Natural killer cell (primary cell): ENCODE measurements at regions not wholly inside any gene's neighbourhood (a gene's known extent, or its start where the extent isn't known, plus 50 kb on each side); places are given as distances from the start of the nearest gene placed in this dataset.
A peak's percentile ranks its signal among the peaks of the same experiment; 100 is the strongest.

Experiments used
- ATAC-seq, 3 donors: fragments of 150-1000 bp in 2 of 3; fragments of 200-7000 bp in 1 of 3; cut with Tn5 transposase; 1 replicate in 1 of 3; 2 replicates in 2 of 3; pipeline ENCODE4 v1.10.0; 2021; ENCODE audit warnings: mild to moderate bottlenecking in 2 of 3, moderate library complexity in 2 of 3
- DNase-seq, 2 donors: peaks; one replicate each; pipeline versions ENCODE4 v3.0.0 to v3.0.0-alpha.2; 2013 to 2021; ENCODE audit warnings: mixed read lengths in 1 of 2
- H3K27ac ChIP-seq: one replicate; pipeline ENCODE4 v1.5.1; 2013; ENCODE audit warnings: mild to moderate bottlenecking, low read length
- H3K27me3 ChIP-seq: one replicate; pipeline ENCODE4 v1.6.1; 2013; ENCODE audit warnings: low read length; ENCODE audit not compliant: control insufficient read depth, insufficient read depth
- H3K36me3 ChIP-seq: one replicate; pipeline ENCODE4 v1.6.1; 2013; ENCODE audit warnings: low read length; ENCODE audit not compliant: control insufficient read depth, insufficient read depth
- H3K4me1 ChIP-seq: one replicate; pipeline ENCODE4 v1.6.1; 2013; ENCODE audit warnings: low read length; ENCODE audit not compliant: control insufficient read depth, insufficient read depth
- H3K4me3 ChIP-seq: one replicate; pipeline ENCODE4 v1.5.1; 2013; ENCODE audit warnings: low read length
- H3K9me3 ChIP-seq: one replicate; pipeline ENCODE4 v1.6.1; 2013; ENCODE audit warnings: low read length; ENCODE audit not compliant: control insufficient read depth, insufficient read depth
- H3K27ac Mint-ChIP-seq, 2 donors: one replicate each; pipeline ENCODE4 v1.8.0; 2022; ENCODE audit warnings: mild to moderate bottlenecking in 2 of 2, mixed read lengths in 2 of 2, moderate library complexity in 1 of 2
- H3K27me3 Mint-ChIP-seq, 2 donors: one replicate each; pipeline ENCODE4 v1.8.0; 2022; ENCODE audit warnings: low read depth in 2 of 2, mixed read lengths in 2 of 2
- H3K36me3 Mint-ChIP-seq: one replicate; pipeline ENCODE4 v1.8.0; 2022; ENCODE audit warnings: mixed read lengths
- H3K4me1 Mint-ChIP-seq, 2 donors: one replicate each; pipeline ENCODE4 v1.8.0; 2022; ENCODE audit warnings: mixed read lengths in 2 of 2
- H3K4me3 Mint-ChIP-seq: one replicate; pipeline ENCODE4 v1.8.0; 2022; ENCODE audit warnings: mild to moderate bottlenecking, moderate library complexity, mixed read lengths
- H3K9me3 Mint-ChIP-seq, 2 donors: one replicate each; pipeline ENCODE4 v1.8.0; 2022; ENCODE audit warnings: mixed read lengths in 2 of 2
- CTCF ChIP-seq: fragments of 200-600 bp; IDR thresholded peaks from one replicate; pipeline ENCODE4 v1.8.0; 2022; ENCODE audit warnings: antibody characterized with exemption
- WGBS: methylation state at CpG from one replicate; pipeline ENCODE4 v1.1.7; 2013; ENCODE audit warnings: missing lambda C conversion rate; ENCODE audit not compliant: insufficient coverage; 5-methylcytosine and 5-hydroxymethylcytosine counted together
- intact Hi-C: fragments of 100-400 bp; cut with micrococcal nuclease; formaldehyde crosslinking; loops from one replicate; pipeline ENCODE4 v1.14.2; 2022

- Histone ChIP-seq H3K27me3 (no peaks in the 10 kb centered on the region), H3K4me3 (no peak overlapping the region), H3K36me3 (no peaks in the 10 kb centered on the region), H3K27ac (no peak overlapping the region), H3K9me3 (no peaks in the 10 kb centered on the region), H3K4me1 (peaks cover 13% of the 10 kb centered on the region)
- Mint-ChIP-seq H3K9me3 (no peaks in the 10 kb centered on the region), H3K36me3 (no peaks in the 10 kb centered on the region), H3K4me1 (peaks cover 3 to 6% of the 10 kb centered on the region in 2 donors), H3K27ac (no peak overlapping the region), H3K4me3 (no peak overlapping the region), H3K27me3 (peaks cover 0 to 5% of the 10 kb centered on the region in 2 donors)
- TF ChIP-seq CTCF: no peak
- WGBS: 90% methylated on average over 1 of the region's 3 CpGs
- intact Hi-C loops: no loop called here
- ATAC-seq (no peak), DNase-seq (no peak)
These were observed 127.4 kb upstream of the TRIM2 start for GRCh38 chr4:153076861-153077260.

- Histone ChIP-seq H3K36me3 (no peaks in the 10 kb centered on the region), H3K4me1 (peaks cover 40% of the 10 kb centered on the region), H3K4me3 (no peak overlapping the region), H3K27ac (no peak overlapping the region), H3K9me3 (no peaks in the 10 kb centered on the region), H3K27me3 (no peaks in the 10 kb centered on the region)
- Mint-ChIP-seq H3K27me3 (peaks cover 0 to 2% of the 10 kb centered on the region in 2 donors), H3K4me3 (no peak overlapping the region), H3K27ac (no peak overlapping the region), H3K4me1 (peaks cover 23 to 25% of the 10 kb centered on the region in 2 donors), H3K36me3 (no peaks in the 10 kb centered on the region), H3K9me3 (no peaks in the 10 kb centered on the region)
- DNase-seq: peak in 1 of 2 donors; percentile 51
- intact Hi-C loops: no loop called here
- TF ChIP-seq CTCF: no peak
- WGBS: 56% methylated on average over 6 of the region's 6 CpGs
- ATAC-seq: peak in 1 of 3 donors; percentile 70
These were observed 124.3 kb upstream of the TRIM2 start for GRCh38 chr4:153079857-153080391.

GRCh38 chr4:153081006-153081580 lies 123.2 kb upstream of the TRIM2 start:
- Histone ChIP-seq H3K9me3 (no peaks in the 10 kb centered on the region), H3K36me3 (no peaks in the 10 kb centered on the region), H3K4me1 (peaks cover 45% of the 10 kb centered on the region), H3K4me3 (no peak overlapping the region), H3K27ac (no peak overlapping the region), H3K27me3 (no peaks in the 10 kb centered on the region)
- peaks cover 8 to 9% of the 10 kb centered on the region in 2 donors for H3K27me3 Mint-ChIP-seq
- 79% methylated on average over 6 of the region's 7 CpGs for WGBS
- DNase-seq (no peak), ATAC-seq (no peak)
- H3K4me1 Mint-ChIP-seq: peaks cover 32 to 34% of the 10 kb centered on the region in 2 donors
- no peaks in the 10 kb centered on the region for H3K36me3 Mint-ChIP-seq
- intact Hi-C loops: no loop called here
- H3K27ac Mint-ChIP-seq: no peak overlapping the region
- TF ChIP-seq CTCF: no peak
- H3K9me3 Mint-ChIP-seq: no peaks in the 10 kb centered on the region
- no peak overlapping the region for H3K4me3 Mint-ChIP-seq

GRCh38 chr4:153081693-153082092 lies 122.5 kb upstream of the TRIM2 start:
- Histone ChIP-seq H3K27ac (no peak overlapping the region), H3K4me1 (peaks cover 45% of the 10 kb centered on the region), H3K4me3 (no peak overlapping the region), H3K9me3 (no peaks in the 10 kb centered on the region), H3K36me3 (no peaks in the 10 kb centered on the region), H3K27me3 (no peaks in the 10 kb centered on the region)
- Mint-ChIP-seq H3K27me3 (peaks cover 8 to 9% of the 10 kb centered on the region in 2 donors), H3K9me3 (no peaks in the 10 kb centered on the region), H3K4me1 (peaks cover 32 to 34% of the 10 kb centered on the region in 2 donors), H3K27ac (no peak overlapping the region), H3K4me3 (no peak overlapping the region), H3K36me3 (no peaks in the 10 kb centered on the region)
- intact Hi-C loops: no loop called here
- no peak for TF ChIP-seq CTCF
- DNase-seq: no peak
- 86% methylated on average over 4 of the region's 4 CpGs for WGBS
- ATAC-seq: no peak
